Stomach (tissue), 8 donors: ENCODE measurements at regions not wholly inside any gene's neighbourhood (a gene's known extent, or its start where the extent isn't known, plus 50 kb on each side); places are given as distances from the start of the nearest gene placed in this dataset.

ENCODE experiments used
- DNase-seq, 2 donors: peaks; one replicate each; pipeline versions ENCODE4 v3.0.0 to v3.0.0-alpha.2; 2013 to 2019
- H3K27ac ChIP-seq, 5 donors: fragments of 200-600 bp in 4 of 5; sonication (generic) in 4 of 5; one replicate each; pipeline ENCODE4 v1.5.1; 2013 to 2019; ENCODE audit warnings: mild to moderate bottlenecking in 1 of 5, moderate library complexity in 1 of 5
- H3K27me3 ChIP-seq, 3 donors: fragments of 200-600 bp; sonication (generic); one replicate each; pipeline ENCODE4 v1.5.1; 2017 to 2019; ENCODE audit warnings: mixed run types in 1 of 3
- H3K36me3 ChIP-seq, 4 donors: fragments of 200-600 bp; sonication (generic); 1 replicate in 3 of 4; 2 replicates in 1 of 4; pipeline ENCODE4 v1.5.1; 2016 to 2019
- H3K4me1 ChIP-seq, 4 donors: fragments of 200-600 bp; sonication (generic); one replicate each; pipeline ENCODE4 v1.5.1; 2016 to 2019
- H3K4me3 ChIP-seq, 4 donors: fragments of 200-600 bp; sonication (generic) in 3 of 4; one replicate each; pipeline ENCODE4 v1.5.1; 2016 to 2019; ENCODE audit warnings: mild to moderate bottlenecking in 1 of 4
- H3K9me3 ChIP-seq, 4 donors: fragments of 200-600 bp; sonication (generic); one replicate each; pipeline ENCODE4 v1.5.1; 2016 to 2019
- CTCF ChIP-seq, 7 experiments: fragments of 450-650 bp in 4 of 7; fragments of 200-600 bp in 3 of 7; sonication (generic) in 3 of 7; IDR thresholded peaks; one replicate each; pipeline ENCODE4 v1.5.1; 2016 to 2019; ENCODE audit warnings: antibody characterized with exemption in 7 of 7, control low read depth in 2 of 7, mild to moderate bottlenecking in 1 of 7
- EP300 ChIP-seq: sonication (generic); formaldehyde crosslinking; IDR thresholded peaks from one replicate; pipeline ENCODE4 v1.6.1; 2017; ENCODE audit warnings: antibody characterized with exemption
- POLR2A ChIP-seq, 4 donors: fragments of 450-650 bp; IDR thresholded peaks; one replicate each; pipeline ENCODE4 v1.6.1; 2016; ENCODE audit warnings: antibody characterized with exemption in 4 of 4, control low read depth in 2 of 4, mild to moderate bottlenecking in 1 of 4, moderate library complexity in 1 of 4
- POLR2AphosphoS5 ChIP-seq, 3 donors: sonication (generic); formaldehyde crosslinking; IDR thresholded peaks; one replicate each; pipeline ENCODE4 v1.6.1; 2016; ENCODE audit warnings: antibody characterized with exemption in 3 of 3
- WGBS, 5 donors: extraction: QIAGEN DNeasy Blood & Tissue Kit in 3 of 5; methylation state at CpG; one replicate each; pipeline versions ENCODE4 v1.1.5 to v1.1.7; 2013 to 2018; 5-methylcytosine and 5-hydroxymethylcytosine counted together
- intact Hi-C: fragments of 100-400 bp; cut with DNase I; formaldehyde crosslinking; loops from one replicate; pipeline ENCODE4 v1.15.1; 2023; ENCODE audit warnings: low total_unique reads
- small RNA-seq, 4 donors: library from RNA; depleted of rRNA; stranded (forward); fragments of <200 nt; gene quantifications; one replicate each; pipeline ENCODE3, GENCODE V24; 2016
- donor health status: healthy with polysubstance abuse.
- donor health status: Bipolar disorder and iron deficiency.
- donor health status: healthy.

DNA sequence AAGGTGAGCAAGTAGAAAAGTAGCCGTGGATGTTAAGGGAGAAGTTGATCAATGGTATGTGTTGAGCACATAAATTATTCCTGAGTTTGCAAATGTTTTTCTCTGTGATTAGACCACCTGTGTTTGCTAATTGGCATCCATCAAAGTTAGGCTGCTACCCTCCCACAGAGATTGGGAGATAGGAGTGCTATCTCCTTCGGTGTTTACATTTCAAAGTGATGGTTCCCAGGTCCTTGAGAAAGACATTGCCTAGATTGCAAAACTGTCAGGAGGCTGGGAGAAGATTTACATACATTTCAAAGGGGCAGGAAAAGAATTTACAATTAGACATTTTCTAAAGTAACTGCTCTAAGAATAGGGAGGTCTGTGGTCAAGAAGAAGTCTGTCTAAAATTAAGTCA, 54.3 kb upstream of the CNTNAP4 start:
- no peak overlapping the region for H3K27ac ChIP-seq
- H3K27me3 ChIP-seq, result no peaks in the 10 kb centered on the region
- no peaks in the 10 kb centered on the region for H3K9me3 ChIP-seq
- no peaks in the 10 kb centered on the region for H3K36me3 ChIP-seq
- no peak for TF ChIP-seq POLR2AphosphoS5 (IDR thresholded peaks at IDR 0.05)
- no peak for TF ChIP-seq POLR2A (IDR thresholded peaks at IDR 0.05)
- no peak for TF ChIP-seq CTCF (IDR thresholded peaks at IDR 0.05)
- no peak for TF ChIP-seq EP300
- no peaks in the 10 kb centered on the region for H3K4me1 ChIP-seq
- DNase-seq, result no peak
- no peak overlapping the region for H3K4me3 ChIP-seq
- intact Hi-C loops, result no loop called here
- 4 to 18% (median 14%) methylated on average over 2 of the region's 2 CpGs for WGBS, 5 donors

DNA sequence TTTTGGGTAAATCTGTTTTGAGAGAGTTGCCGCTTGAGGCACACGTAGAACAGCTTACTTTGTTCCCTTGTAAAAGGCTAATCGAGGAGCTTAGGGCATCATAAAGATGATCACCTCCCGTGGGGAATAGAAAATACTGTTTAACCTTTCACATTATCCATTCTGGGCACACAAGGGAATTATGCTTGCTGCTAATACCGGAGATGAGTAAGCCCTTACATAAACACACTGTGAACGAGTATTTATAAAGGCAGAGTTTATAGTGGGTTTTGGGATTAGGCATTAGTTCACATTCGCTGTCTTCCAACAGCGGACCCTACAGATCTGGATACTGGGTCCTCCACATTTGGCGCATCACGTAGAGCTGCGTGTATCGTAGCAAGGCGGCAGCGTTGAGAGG, 51.2 kb upstream of the CNTNAP4 start:
- Histone ChIP-seq H3K27ac (no peak overlapping the region), H3K4me1 (no peaks in the 10 kb centered on the region), H3K36me3 (no peaks in the 10 kb centered on the region), H3K4me3 (no peak overlapping the region), H3K27me3 (no peaks in the 10 kb centered on the region), H3K9me3 (no peaks in the 10 kb centered on the region)
- WGBS, 5 donors, result 62 to 75% (median 68%) methylated on average over 14 of the region's 14 CpGs
- intact Hi-C loops, result no loop called here
- no peak for DNase-seq
- TF ChIP-seq POLR2AphosphoS5 (IDR thresholded peaks at IDR 0.05) (no peak), POLR2A (IDR thresholded peaks at IDR 0.05) (no peak), CTCF (IDR thresholded peaks at IDR 0.05) (no peak), EP300 (no peak)

- Histone ChIP-seq H3K36me3 (no peaks in the 10 kb centered on the region), H3K27ac (no peak overlapping the region), H3K27me3 (no peaks in the 10 kb centered on the region), H3K4me1 (no peaks in the 10 kb centered on the region), H3K4me3 (no peak overlapping the region), H3K9me3 (no peaks in the 10 kb centered on the region)
- no peak for DNase-seq
- TF ChIP-seq POLR2AphosphoS5 (IDR thresholded peaks at IDR 0.05) (no peak), CTCF (IDR thresholded peaks at IDR 0.05) (no peak), POLR2A (IDR thresholded peaks at IDR 0.05) (no peak), EP300 (no peak)
- WGBS, 5 donors, result 79 to 86% (median 85%) methylated on average over 3 of the region's 3 CpGs
- intact Hi-C loops, result no loop called here
Observed at GRCh38 chr16:76226481-76226880, 50.7 kb upstream of the CNTNAP4 start.

Small RNA genes lying in the stretch of these regions (small RNA-seq; reads per million reads assigned to genes)
- 0 reads per million in 4 donors for gene RNA5SP430
